ENCODE measurements at regions not wholly inside any gene's neighbourhood (a gene's known extent, or its start where the extent isn't known, plus 50 kb on each side); places are given as distances from the start of the nearest gene placed in this dataset.

DNA sequence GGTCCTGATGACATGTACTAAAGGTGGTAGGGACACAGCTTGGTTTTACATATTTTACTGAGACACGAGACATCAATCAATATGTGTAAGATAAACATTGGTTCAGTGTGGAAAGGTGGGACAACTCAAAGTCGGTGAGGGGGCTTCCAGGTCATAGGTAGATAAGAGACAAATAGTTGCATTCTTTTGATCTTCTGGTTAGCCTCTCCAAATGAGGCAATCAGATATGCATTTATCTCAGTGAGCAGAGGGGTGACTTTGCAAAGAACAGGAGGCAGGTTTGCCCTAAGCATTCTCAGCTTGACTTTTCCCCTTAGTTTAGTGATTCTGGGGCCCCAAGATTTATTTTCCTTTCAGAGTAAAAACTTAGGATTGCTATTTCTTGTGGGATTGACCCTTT, 706.9 kb downstream of the GLUD2 start:
- TF ChIP-seq, protein P1, sequence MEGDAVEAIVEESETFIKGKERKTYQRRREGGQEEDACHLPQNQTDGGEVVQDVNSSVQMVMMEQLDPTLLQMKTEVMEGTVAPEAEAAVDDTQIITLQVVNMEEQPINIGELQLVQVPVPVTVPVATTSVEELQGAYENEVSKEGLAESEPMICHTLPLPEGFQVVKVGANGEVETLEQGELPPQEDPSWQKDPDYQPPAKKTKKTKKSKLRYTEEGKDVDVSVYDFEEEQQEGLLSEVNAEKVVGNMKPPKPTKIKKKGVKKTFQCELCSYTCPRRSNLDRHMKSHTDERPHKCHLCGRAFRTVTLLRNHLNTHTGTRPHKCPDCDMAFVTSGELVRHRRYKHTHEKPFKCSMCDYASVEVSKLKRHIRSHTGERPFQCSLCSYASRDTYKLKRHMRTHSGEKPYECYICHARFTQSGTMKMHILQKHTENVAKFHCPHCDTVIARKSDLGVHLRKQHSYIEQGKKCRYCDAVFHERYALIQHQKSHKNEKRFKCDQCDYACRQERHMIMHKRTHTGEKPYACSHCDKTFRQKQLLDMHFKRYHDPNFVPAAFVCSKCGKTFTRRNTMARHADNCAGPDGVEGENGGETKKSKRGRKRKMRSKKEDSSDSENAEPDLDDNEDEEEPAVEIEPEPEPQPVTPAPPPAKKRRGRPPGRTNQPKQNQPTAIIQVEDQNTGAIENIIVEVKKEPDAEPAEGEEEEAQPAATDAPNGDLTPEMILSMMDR (IDR thresholded peaks at IDR 0.05) = no peak
- TF ChIP-seq, protein P2, sequence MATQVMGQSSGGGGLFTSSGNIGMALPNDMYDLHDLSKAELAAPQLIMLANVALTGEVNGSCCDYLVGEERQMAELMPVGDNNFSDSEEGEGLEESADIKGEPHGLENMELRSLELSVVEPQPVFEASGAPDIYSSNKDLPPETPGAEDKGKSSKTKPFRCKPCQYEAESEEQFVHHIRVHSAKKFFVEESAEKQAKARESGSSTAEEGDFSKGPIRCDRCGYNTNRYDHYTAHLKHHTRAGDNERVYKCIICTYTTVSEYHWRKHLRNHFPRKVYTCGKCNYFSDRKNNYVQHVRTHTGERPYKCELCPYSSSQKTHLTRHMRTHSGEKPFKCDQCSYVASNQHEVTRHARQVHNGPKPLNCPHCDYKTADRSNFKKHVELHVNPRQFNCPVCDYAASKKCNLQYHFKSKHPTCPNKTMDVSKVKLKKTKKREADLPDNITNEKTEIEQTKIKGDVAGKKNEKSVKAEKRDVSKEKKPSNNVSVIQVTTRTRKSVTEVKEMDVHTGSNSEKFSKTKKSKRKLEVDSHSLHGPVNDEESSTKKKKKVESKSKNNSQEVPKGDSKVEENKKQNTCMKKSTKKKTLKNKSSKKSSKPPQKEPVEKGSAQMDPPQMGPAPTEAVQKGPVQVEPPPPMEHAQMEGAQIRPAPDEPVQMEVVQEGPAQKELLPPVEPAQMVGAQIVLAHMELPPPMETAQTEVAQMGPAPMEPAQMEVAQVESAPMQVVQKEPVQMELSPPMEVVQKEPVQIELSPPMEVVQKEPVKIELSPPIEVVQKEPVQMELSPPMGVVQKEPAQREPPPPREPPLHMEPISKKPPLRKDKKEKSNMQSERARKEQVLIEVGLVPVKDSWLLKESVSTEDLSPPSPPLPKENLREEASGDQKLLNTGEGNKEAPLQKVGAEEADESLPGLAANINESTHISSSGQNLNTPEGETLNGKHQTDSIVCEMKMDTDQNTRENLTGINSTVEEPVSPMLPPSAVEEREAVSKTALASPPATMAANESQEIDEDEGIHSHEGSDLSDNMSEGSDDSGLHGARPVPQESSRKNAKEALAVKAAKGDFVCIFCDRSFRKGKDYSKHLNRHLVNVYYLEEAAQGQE (IDR thresholded peaks at IDR 0.05; ENCODE audit: insufficient read depth in 1 of 2, low read depth in 2 of 2, low read length in 1 of 2) = no peak
- no peak for TF ChIP-seq TCF7L2 (IDR thresholded peaks at IDR 0.05; ENCODE audit: low read depth, low read length)

Measured in Panc1 (cell line).